Hematopoietic multipotent progenitor cell treated with erythropoietin and hydrocortisone succinate and interleukin-3 and kit ligand, for 4 days (in vitro differentiated cells): ENCODE measurements at regions not wholly inside any gene's neighbourhood (a gene's known extent, or its start where the extent isn't known, plus 50 kb on each side); places are given as distances from the start of the nearest gene placed in this dataset.

Source experiments
- DNase-seq: peaks from one replicate; pipeline ENCODE4 v3.0.0-alpha.2; 2015

DNA sequence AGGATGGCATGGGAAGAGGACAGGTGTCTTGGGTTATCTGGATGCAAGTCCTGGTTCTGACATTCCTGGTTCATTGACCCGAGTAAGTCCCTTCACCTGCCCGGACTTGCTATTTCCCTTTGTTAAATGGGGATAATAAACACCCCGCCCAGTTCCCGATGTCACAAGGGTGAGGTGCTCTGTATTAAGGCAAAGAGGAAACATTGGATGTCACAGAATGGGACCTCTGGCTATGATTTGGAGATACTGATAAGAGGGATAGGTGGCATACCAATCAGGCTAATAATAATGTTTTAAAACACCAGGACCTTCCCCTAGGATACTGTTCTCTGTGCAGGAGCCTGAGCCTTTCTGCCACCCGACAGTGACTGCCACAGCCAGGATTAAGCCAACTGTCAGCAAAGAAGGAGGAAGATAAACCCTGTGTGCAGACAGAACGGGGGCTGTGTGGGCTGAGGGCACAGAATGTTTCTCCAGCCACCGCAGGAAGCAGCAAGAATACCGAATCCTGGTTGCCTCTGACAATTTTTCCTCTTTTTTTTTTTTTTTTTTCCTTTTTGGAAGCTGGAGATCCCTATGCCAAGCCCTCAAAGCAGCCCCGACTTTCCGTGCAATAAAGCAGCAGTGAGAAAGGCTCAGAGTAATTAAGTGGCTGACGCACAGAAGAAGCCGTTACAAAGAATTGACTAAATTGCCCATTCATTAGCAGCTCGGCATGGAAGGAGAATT lies 336.6 kb downstream of the SMAD2 start:
- no peak for DNase-seq

DNA sequence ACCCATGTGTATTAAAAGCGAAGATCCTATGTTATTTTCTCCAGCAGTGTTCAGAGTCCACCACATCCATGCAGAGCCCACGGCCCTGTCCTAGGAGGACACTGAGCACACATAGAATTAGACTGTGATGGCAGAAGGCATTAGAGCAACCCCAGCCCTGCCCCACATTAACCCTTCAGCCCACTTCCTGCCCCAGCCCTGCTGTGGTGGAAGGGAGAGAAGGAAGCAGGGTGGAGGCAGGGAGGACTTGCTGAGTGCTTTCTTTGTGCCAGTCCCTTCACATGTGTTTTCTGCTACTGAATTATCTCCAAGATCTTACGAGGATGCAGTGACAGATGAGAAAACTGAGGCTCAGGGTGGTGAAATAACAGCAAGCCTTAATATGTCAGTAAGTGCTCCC lies 339.0 kb downstream of the SMAD2 start:
- DNase-seq: no peak

DNA sequence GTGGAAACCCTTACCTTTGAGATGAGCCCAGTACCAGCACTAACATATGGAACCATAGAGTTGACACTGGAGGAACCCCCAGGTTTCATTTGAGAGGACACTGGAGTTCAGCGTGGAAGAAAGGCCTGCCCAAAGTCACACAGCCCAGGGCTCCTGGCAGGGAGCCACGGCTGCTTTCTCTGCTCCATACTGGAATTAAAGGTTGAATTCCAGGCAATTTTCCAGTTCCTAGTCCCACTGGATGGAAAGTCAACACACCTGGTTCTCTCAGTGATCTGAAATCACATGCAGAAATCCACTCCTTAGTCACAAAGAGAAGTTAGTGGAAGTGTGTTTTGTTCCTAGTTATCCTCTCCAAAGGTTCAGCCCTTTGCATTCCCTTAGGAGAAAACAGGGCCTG lies 336.1 kb upstream of the SKOR2 start:
- no peak for DNase-seq

DNA sequence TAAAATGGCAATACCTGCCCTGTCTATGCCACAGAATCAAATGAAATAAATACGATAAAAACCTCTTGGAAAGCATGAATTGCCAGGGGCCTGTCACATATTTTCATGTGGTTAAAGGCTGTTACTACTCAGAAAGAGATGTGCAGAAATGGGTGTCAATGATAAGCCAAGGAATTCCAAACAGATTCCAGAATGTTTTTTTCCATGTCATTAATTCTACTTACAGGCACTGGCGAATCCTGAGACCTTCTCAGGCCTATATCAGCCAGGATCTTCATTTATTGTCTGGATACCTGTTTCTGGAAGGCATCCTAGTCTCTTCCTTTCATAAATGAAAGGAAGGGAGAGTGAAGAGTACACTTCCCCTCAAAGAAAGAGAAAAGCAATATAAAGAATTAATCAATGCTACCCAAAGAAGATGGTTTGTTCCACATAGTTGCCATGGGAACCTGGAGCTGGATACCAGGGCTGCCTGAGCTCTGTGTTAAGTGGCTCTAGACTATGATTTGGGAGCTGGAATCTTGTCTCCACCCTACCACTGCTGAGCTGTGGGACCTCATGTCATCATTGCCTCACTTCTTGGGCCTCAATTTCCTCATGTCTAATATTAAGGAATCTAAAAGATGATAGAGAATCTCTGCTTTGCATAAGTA lies 335.1 kb upstream of the SKOR2 start:
- DNase-seq: no peak

DNA sequence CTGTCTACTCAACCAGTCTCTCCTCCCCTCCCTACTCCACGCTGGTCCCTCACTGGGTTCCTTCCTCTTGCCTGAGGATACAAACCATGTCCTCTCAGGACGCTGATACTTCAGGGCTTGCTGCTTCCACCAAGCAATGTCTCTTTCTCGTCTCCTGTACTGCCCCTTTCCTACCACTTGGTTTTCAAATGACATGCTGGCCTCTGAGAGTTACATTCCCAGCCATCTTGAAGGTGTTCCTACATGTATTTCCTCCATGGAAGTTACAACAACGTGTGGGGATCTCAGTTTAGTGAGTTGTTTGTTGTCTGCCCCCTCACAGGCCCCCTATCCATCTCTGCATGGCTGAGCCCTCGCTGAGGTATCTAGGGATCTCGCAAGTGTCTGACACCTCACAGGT lies 334.5 kb upstream of the SKOR2 start:
- DNase-seq: no peak

DNA sequence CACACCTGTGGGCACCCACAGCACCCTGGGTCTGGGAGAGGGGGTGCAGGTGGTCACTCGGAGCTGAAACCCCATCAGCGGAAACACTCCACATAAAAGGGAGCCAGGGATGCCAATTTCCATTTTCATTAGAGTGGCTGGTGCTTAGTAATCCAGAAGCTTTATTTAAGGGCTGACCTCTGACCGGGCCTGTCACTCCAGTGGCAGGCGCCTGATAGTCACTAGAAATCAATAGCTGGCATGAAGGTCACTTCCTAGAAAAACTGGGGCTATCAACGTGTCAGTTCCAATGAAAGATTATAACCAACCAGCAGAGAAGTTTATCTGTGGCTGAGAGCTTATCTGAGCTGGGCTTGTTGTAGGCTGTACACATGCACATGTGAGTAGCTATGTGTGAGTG lies 333.7 kb upstream of the SKOR2 start:
- no peak for DNase-seq

DNA sequence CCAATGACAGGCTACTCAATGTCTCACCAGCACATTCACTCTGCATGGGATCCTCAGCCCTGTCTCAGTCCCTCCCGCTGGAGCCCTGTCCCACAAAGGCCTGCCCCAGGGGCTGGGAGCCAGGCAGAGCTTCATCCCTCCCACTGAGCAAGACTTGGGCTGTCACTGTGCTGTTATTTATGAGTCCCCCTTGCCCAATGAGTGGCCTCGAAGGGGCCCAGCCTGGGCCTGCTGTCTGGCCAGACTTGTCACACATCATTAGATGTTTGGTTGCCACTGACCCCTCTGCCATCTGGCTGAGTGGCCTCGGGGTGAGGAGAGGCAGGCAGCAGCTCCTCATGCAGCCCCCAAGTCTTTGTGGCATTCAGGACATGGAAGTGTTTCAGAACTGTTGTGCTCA lies 330.6 kb upstream of the SKOR2 start:
- DNase-seq: no peak

DNA sequence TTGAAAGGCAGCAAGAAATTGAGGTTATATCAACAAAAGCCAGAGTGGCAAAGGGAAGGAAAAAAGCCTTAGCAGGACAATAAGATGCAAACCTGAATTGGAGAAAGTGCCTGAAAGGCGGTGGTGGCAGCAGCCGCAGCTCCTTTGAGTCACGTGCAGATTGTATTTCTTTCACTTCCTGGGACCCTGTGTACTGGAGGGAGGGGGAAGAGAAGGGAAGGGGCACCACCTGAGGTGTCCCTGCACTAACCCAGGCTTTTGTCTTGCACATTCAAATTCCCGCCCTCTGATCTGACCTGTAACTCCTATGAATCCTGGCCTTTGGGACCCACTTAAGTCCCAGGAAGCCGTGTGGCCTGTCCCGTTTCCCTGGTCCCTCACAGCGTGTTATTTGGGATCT lies 326.1 kb upstream of the SKOR2 start:
- DNase-seq: no peak

DNA sequence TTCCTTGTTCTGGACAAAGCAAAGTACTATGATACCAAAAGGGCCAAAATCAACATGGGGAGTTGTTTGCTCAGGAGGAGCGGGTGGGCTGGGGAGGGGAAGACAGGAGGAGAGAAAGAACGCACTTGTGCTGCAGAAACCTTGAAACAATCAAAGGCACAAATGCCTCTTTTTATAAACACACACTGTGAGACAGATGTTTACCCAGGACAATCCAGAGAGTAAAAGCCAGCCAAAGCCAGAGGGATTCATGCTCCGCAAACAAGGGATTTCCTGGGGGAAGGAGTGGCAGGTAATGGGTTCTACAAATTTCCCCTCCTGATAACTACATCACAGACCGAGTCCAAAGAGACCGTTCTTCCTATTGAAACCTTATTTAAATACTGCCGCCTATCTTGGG lies 323.5 kb upstream of the SKOR2 start:
- no peak for DNase-seq

DNA sequence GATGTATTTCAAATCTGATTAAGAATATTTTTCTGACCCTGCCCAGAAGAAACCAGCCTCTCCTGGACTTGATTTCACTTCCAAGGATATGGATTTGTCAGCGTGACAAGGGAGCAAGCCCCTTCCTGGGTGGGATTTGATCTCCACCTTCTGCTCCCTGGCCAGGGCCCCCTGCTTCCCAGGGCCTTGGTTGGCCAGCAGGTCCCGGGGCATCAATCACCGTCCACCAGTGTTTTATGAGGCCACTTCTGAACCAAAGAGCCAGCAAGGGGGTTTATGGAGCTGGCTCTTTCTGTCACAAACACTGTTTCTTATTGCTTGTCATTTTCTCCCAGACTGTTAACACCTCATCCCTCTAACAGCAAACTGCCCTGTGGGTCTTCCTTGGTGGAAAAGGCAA lies 320.5 kb upstream of the SKOR2 start:
- no peak for DNase-seq

DNA sequence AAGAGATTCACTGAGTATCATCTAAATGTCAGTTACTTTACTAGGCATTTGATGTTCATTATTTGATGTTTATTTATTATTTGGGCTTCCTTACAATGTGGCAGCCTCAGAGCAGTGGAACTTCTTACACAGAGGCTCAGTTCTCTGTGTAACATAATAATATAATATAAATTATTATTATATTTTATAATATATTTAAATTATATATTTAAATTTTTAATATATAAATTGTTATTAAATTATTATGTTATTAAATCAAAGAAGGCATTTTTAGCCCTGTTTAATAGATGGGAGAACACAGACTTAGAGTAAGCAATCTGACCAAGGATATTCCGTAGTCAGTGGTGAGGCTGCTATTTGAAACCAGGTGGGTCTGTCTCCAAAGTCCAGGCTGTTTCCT lies 315.3 kb upstream of the SKOR2 start:
- DNase-seq: no peak

DNA sequence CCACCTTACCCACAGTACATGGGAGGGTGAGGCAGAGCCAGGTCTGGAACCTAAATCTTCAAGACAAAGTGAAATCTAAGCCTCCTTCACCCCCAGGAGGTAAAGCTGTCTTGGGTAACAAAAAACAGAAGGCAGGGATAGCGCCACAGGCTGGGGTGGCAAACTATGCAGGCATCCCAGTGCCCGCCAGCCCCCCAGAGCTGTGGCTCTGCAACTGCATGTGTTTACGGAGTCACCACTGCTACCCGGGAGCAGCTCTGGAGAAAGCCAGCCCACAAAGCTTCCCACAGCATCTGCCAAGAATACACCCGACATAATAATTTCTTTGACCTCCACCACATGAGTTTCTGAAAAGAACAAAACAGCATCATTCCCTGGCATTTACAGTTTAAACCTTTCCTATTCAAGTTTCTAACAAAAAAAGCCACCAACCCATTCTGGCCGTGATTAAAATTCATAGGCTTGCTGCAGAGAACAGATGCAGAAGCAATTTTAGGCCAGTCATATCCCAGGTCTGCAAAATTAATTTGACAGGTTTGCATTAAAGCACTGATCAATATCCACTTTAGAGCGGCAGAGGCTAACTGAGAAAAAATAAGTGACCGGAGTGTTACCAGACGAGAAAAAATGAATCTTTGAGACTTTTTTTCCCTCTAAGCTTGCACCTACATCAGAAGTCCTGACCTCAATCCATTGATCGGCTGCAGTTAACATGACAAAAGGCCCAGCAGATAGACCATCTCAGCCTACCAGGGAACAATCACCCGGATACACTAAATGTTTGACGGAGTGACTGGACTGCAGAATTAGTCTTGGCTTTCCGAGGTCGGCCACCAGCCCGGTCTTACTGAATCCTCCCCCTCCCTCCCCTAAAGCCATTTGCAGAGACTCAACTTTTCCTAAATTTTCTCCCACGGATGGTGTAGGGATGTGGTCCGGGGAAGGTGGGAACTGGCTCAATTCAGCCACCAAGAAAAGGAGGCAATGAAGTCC lies 309.6 kb upstream of the SKOR2 start:
- no peak for DNase-seq

DNA sequence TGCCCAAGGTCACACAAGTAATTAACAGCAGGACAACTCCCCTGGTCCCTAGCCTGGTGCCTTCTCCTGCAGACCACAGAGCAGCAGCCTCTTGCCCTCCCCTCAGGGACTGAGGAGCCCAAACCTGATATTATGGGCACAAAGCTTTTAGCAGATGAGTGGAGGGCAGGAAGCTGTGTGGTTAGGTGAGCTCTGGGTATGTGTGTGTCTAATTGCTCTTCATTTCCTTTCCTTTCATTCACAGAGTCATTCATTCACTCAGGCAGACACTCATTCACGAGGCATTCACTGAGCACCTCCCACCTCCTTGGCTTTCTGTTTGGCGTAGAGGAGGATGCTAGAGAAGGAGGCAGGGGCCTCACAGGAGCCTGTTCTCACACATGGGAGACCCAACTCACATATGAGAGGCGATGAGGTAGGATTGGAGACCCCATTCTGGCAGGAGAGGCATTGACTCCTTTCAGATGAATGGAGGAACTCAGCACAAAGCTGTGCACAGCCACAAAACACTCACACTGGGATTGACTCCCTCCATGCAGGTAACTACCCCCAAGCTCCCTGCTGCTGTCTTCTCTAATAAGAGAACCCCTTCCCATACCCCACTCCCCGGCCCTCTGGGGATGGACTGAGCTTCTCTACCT lies 306.8 kb upstream of the SKOR2 start:
- DNase-seq: no peak

DNA sequence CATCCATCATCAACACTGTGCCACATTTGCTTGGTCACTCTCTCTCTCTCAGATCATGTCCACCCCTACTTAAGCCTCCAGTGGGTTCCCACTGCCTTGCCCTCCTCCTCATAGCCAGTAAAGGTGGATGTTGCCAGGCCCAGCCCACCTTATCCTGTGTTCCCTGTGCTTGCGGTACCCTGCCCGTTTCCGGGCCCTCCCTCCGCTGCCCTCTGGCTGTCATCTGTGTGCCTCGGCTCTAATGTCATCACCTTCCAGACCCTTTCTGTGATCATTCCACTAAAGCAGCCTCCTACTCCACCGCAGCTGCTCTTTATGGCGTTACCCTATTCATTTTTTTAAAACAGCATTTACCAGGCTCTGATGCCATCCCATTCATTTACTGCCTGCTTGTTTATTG lies 305.7 kb upstream of the SKOR2 start:
- DNase-seq: no peak

DNA sequence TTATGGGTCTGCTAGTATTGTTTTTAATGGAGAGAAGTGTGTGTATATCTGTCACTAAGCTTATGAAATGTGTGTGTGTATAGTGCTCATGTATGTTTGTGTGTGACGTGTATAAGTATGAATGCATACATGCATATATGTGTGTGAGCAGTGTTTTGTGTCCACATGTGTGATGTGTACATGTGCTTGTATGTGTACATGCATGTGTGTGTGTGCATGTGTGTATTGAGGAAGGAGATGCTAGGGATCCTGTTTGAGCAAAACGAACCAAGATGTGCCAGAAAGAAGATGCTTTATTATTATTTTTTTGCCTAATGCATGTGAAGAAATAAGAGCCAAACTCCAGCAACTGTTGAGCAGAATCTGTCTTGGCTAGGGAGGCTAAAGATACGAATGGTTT lies 301.3 kb upstream of the SKOR2 start:
- DNase-seq: no peak

DNA sequence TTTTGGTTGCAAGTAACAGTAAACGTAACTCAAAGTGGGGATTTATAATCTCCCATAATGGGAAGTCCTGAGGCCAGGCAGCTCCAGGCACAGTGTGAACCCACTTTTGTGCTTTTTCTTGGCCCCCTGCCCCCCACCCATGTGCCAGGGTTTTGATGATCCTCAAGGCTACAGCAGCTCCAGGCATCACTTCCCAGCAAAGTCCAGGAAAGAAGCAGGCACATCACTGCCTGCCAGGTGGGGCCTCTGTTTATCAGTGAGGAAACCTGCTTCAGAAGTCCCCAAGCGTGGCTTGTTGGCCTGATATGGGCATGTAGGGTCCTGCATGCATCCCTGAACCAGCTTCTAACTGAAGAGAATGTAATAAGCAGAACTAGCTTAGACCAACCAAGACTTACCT lies 299.2 kb upstream of the SKOR2 start:
- no peak for DNase-seq

DNA sequence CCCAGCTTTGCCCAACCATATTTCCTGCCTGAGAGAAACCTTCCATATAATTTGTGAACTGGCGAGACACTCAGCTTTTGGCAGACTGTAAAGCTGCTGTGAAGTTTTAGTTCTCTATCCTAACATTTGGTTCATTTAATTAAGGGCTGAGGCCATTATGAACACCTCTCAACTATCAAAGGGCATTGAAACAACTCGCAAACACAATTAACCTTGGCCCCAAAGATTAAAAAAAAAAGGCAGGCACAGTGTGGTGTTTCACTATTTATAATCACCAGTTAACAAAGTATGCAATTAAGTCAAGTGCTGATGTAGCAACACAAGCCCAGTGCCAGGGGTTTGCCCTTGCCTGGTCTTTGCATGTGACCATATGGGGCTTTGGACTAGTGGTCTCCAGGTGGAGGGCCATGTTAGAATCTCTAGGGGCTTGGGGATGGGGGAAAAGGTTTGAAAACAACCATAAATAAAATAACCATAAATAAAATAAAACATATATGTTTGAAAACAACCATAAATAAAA lies 297.6 kb upstream of the SKOR2 start:
- no peak for DNase-seq

DNA sequence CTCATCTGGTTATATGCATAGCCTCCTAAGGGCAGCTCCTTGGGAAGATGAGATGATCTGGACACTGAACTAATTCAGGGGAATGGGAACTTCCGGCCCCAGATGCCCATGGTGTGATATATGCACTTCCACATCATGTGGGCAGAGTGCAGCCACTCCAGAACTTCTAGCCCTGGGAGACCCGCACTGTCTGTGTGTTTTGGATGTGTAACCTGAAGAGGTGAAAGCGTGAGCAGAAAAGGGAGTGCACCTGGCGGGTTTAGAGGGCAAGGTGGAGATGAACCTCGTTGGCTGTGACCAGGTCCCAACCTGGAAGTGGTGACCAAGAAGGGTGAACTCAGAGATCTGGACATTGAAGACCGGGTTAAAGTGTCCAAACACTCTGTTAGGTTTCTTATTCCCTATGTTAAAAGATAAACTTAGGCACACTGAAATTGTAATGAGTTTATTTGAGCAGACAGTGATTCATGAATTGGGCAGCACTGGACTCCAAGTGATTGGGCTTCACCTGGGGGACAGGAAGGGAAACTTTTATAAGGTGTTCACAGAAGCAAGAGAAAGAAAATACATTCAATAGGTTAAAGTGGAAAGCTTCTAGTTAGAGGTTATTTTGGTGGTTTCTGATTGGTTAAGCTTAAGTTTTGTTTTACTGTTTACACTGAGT lies 296.2 kb upstream of the SKOR2 start:
- no peak for DNase-seq

DNA sequence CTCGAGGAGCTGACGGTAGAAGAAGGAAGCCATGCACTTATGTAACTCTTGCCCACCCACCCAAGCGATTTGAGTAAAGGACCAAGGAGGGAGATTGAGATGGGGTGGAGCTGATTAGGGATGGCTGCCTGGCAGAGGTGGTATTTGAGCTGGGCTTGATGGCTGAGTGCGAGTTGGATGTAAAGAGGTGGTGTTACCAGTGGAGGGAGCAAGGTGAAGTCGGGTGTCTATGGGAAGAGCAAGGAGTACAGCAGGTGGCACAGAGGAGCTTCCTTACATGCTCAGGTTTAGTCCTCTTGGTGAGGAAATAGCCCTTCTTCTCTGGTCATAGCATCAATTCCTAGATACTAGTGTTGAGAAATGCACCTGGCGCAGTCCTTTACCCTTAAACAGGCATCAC lies 294.2 kb upstream of the SKOR2 start:
- DNase-seq: no peak

DNA sequence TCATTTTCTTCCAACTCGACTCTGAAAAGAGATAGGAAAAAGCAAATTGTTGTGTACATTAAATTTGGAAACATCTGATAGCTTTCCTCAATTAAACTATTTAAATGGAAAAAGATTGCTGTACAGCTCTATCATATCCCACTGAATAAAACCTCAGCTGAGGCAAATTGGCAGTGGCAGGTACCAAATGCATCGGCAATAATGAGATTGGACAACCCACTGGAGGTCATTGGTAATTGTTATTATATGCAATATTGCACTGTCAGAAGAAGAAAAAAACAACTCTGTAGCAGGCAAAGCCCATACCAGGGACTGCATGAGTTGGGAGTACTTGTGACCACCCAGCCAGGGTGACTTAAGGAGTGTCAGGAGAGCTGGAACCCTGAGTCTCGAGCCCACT lies 291.6 kb upstream of the SKOR2 start:
- DNase-seq: no peak

DNA sequence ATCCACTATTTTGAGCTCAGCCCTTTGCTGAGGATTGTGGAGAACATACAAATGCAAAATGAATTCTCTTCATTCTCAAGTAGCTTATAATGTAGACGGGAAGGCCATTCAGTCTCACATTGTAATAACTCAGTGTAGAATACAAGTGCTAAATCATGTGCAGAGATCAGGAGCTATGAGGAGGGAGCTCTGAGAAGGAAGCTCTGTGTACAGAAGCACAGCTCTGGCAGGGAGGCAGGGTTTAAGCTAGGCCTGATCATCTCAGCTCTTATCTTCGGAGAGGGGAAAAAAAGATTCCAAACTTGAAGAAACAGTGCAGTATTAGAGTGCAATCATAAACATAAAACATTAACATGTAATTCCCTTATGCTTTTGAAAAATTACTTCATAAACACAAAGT lies 291.1 kb upstream of the SKOR2 start:
- DNase-seq: no peak

DNA sequence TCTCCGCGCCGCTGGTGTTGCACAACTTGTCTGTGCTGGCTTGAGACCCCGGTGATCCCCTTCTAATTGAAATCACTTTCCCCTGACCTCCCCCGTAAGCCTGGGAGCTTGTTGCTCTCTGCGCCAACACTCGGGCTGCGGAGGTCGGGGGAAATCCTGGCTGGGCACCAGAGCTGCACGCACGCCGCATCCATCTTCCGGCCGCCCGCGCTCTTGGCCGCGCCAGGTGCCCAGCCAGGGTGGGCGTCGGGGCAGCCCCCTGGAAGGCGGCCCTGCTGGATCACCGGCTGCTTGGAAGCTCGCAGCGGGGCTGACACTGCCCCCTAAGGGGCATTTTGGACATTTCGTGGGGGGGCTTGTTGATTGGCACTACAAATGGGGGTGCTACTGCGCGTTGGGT lies 280.3 kb upstream of the SKOR2 start:
- DNase-seq: no peak

DNA sequence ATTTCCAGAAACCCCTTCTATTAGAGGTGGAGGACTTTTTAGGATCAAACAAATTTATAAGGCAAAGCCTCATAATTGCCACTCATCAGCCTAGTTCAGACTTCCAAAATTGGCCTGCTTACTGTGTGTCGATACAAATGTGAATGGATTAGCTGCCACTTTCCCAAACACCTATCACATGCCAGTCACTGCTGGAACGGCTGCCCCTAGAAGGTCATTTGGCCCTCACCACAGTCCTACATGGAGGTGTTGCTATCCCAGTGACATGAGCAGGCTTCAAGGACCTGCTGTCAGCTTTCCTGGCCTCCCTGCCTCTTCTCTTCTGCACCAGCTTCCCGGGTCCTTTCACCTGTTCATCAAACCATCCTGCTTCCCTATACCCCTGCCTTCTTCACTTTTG lies 279.2 kb upstream of the SKOR2 start:
- no peak for DNase-seq
